Adrenal gland (tissue), 9 donors: ENCODE measurements at regions not wholly inside any gene's neighbourhood (a gene's known extent, or its start where the extent isn't known, plus 50 kb on each side); places are given as distances from the start of the nearest gene placed in this dataset.

Experiments
- DNase-seq, 7 donors: peaks; one replicate each; pipeline ENCODE4 v3.0.0-alpha.2; 2019 to 2020
- H3K27ac ChIP-seq, 5 donors: fragments of 200-600 bp; sonication (generic) in 4 of 5; 1 replicate in 3 of 5; 2 replicates in 2 of 5; pipeline versions ENCODE4 v1.5.1 to v1.8.0; 2016 to 2020; ENCODE audit warnings: mild to moderate bottlenecking in 1 of 5
- H3K27me3 ChIP-seq: fragments of 200-600 bp; 2 replicates; pipeline ENCODE4 v1.8.0; 2021
- H3K36me3 ChIP-seq, 2 donors: fragments of 200-600 bp; replicated peaks in 1 of 2; 1 replicate in 1 of 2; 2 replicates in 1 of 2; pipeline versions ENCODE4 v1.5.1 to v1.8.0; 2018 to 2022
- H3K4me1 ChIP-seq, 2 donors: fragments of 200-600 bp; replicated peaks in 1 of 2; 1 replicate in 1 of 2; 2 replicates in 1 of 2; pipeline versions ENCODE4 v1.5.1 to v1.8.0; 2018 to 2021
- H3K4me3 ChIP-seq, 4 donors: fragments of 200-600 bp; sonication (generic) in 3 of 4; one replicate each; pipeline ENCODE4 v1.5.1; 2016 to 2018
- H3K9me3 ChIP-seq, 3 donors: fragments of 200-600 bp; sonication (generic) in 1 of 3; replicated peaks in 1 of 3; 1 replicate in 2 of 3; 2 replicates in 1 of 3; pipeline versions ENCODE4 v1.5.1 to v1.8.0; 2016 to 2021
- CTCF ChIP-seq, 6 experiments: fragments of 450-650 bp in 4 of 6; fragments of 200-600 bp in 2 of 6; sonication (generic) in 1 of 6; IDR thresholded peaks; 1 replicate in 5 of 6; 2 replicates in 1 of 6; pipeline versions ENCODE4 v1.5.1 to v1.8.0; 2016 to 2021; ENCODE audit warnings: antibody characterized with exemption in 6 of 6, mild to moderate bottlenecking in 2 of 6, moderate library complexity in 1 of 6
- POLR2A ChIP-seq, 2 donors: fragments of 450-650 bp; IDR thresholded peaks; one replicate each; pipeline ENCODE4 v1.6.1; 2017; ENCODE audit warnings: antibody characterized with exemption in 2 of 2, mild to moderate bottlenecking in 2 of 2, moderate library complexity in 1 of 2
- WGBS, 4 donors: extraction: QIAGEN DNeasy Blood & Tissue Kit in 2 of 4; methylation state at CpG; one replicate each; pipeline versions ENCODE4 v1.1.5 to v1.1.7; 2013 to 2017; 5-methylcytosine and 5-hydroxymethylcytosine counted together
- intact Hi-C, 2 donors: fragments of 100-400 bp; cut with DNase I; formaldehyde crosslinking; loops; one replicate each; pipeline versions ENCODE4 v1.14.1 to v1.15.0; 2022 to 2023
- donor health status: healthy with polysubstance abuse.
- donor health status: Bipolar disorder and iron deficiency.
- donor health status: DM: yes; HTN: yes; CAD: no.
- donor health status: DM: no; HTN: no; CAD: no.
- donor health status: DM: no; HTN: no; CAD: no.

- H3K4me1 ChIP-seq, result no peaks in the 10 kb centered on the region
- intact Hi-C loops, result no loop called here
- DNase-seq, result no peak
- H3K27me3 ChIP-seq, result no peaks in the 10 kb centered on the region
- WGBS, 4 donors, result 56 to 77% (median 62%) methylated on average over 3 of the region's 3 CpGs
- no peak overlapping the region for H3K4me3 ChIP-seq
- H3K36me3 ChIP-seq, result no peaks in the 10 kb centered on the region
- TF ChIP-seq CTCF (IDR thresholded peaks at IDR 0.05) (no peak), POLR2A (IDR thresholded peaks at IDR 0.05) (no peak)
- H3K27ac ChIP-seq, result no peak overlapping the region
- H3K9me3 ChIP-seq, result peaks cover 0 to 3% (median 0%) of the 10 kb centered on the region in 3 donors
Observed at GRCh38 chr7:33697616-33698015, 207.7 kb upstream of the BMPER start.

GRCh38 chr7:33698041-33698440, 207.3 kb upstream of the BMPER start:
- 84 to 88% (median 87%) methylated on average over 7 of the region's 7 CpGs for WGBS, 4 donors
- Histone ChIP-seq H3K4me1 (no peaks in the 10 kb centered on the region), H3K27ac (no peak overlapping the region), H3K4me3 (no peak overlapping the region), H3K36me3 (no peaks in the 10 kb centered on the region), H3K9me3 (peaks cover 0 to 3% (median 0%) of the 10 kb centered on the region in 3 donors), H3K27me3 (no peaks in the 10 kb centered on the region)
- intact Hi-C loops, result no loop called here
- DNase-seq, result no peak
- no peak for TF ChIP-seq POLR2A (IDR thresholded peaks at IDR 0.05)

GRCh38 chr7:33698692-33699128, 206.6 kb upstream of the BMPER start:
- Histone ChIP-seq H3K9me3 (peaks cover 0 to 3% (median 0%) of the 10 kb centered on the region in 3 donors), H3K4me3 (no peak overlapping the region), H3K36me3 (no peaks in the 10 kb centered on the region), H3K27me3 (no peaks in the 10 kb centered on the region), H3K4me1 (no peaks in the 10 kb centered on the region), H3K27ac (no peak overlapping the region)
- no peak for DNase-seq
- TF ChIP-seq CTCF (IDR thresholded peaks at IDR 0.05), result no peak
- intact Hi-C loops, result no loop called here
- 88 to 94% (median 88%) methylated on average over 6 of the region's 6 CpGs for whole genome bisulfite sequencing, 4 donors

- no peaks in the 10 kb centered on the region for H3K27me3 ChIP-seq
- intact Hi-C loops, result no loop called here
- no peaks in the 10 kb centered on the region for H3K36me3 ChIP-seq
- no peaks in the 10 kb centered on the region for H3K4me1 ChIP-seq
- H3K27ac ChIP-seq, result no peak overlapping the region
- TF ChIP-seq CTCF (IDR thresholded peaks at IDR 0.05) (no peak), POLR2A (IDR thresholded peaks at IDR 0.05) (no peak)
- H3K4me3 ChIP-seq, result no peak overlapping the region
- 80 to 84% (median 82%) methylated on average over 11 of the region's 11 CpGs for WGBS, 4 donors
- peaks cover 0 to 3% (median 0%) of the 10 kb centered on the region in 3 donors for H3K9me3 ChIP-seq
- DNase-seq, result no peak
Observed at GRCh38 chr7:33700001-33700899, 205.1 kb upstream of the BMPER start.
